ENCODE measurements at regions not wholly inside any gene's neighbourhood (a gene's known extent, or its start where the extent isn't known, plus 50 kb on each side); places are given as distances from the start of the nearest gene placed in this dataset.
"Not testable (repeated sequence)": the region's sequence is repeated elsewhere in the genome, so short reads cannot be mapped to it uniquely, and the experiment has no call there.

GRCh38 chr5:114822863-114823262 lies 346.8 kb downstream of the TRIM36 start:
- no peak for DNase-seq (ENCODE audit: low read depth)

GRCh38 chr5:114822436-114822835 lies 347.3 kb downstream of the TRIM36 start:
- DNase-seq (ENCODE audit: low read depth): no peak

- no peak for DNase-seq (ENCODE audit: low read depth)
Measured at GRCh38 chr5:114790403-114790792, 379.3 kb downstream of the TRIM36 start.

- DNase-seq (ENCODE audit: low read depth): peak; percentile 25
Measured at GRCh38 chr5:114789773-114790402, 379.8 kb downstream of the TRIM36 start.

- peak; percentile 21 for DNase-seq (ENCODE audit: low read depth)
Measured at GRCh38 chr5:114782869-114783268, 386.8 kb downstream of the TRIM36 start.

- no peak for DNase-seq (ENCODE audit: low read depth)
Measured at GRCh38 chr5:114782177-114782576, 387.5 kb downstream of the TRIM36 start.

- DNase-seq (ENCODE audit: low read depth): no peak
Measured at GRCh38 chr5:114780290-114780689, 389.4 kb downstream of the TRIM36 start.

GRCh38 chr5:114744406-114744805 lies 382.5 kb downstream of the KCNN2 start:
- DNase-seq (ENCODE audit: low read depth): peak; percentile 53

GRCh38 chr5:114734238-114734637 lies 372.4 kb downstream of the KCNN2 start:
- no peak for DNase-seq (ENCODE audit: low read depth)

- no peak for DNase-seq (ENCODE audit: low read depth)
Measured at GRCh38 chr5:114729986-114730385, 368.1 kb downstream of the KCNN2 start.

- no peak for DNase-seq (ENCODE audit: low read depth)
Measured at GRCh38 chr5:114727358-114727757, 365.5 kb downstream of the KCNN2 start.

GRCh38 chr5:114726131-114726530 lies 364.3 kb downstream of the KCNN2 start:
- DNase-seq (ENCODE audit: low read depth): no peak

GRCh38 chr5:114719268-114719667 lies 357.4 kb downstream of the KCNN2 start:
- no peak for DNase-seq (ENCODE audit: low read depth)

- DNase-seq (ENCODE audit: low read depth): no peak
Measured at GRCh38 chr5:114716955-114717354, 355.1 kb downstream of the KCNN2 start.

- DNase-seq (ENCODE audit: low read depth): not testable (repeated sequence)
Measured at GRCh38 chr5:114704225-114704893, 342.5 kb downstream of the KCNN2 start.

GRCh38 chr5:114702731-114703130 lies 340.9 kb downstream of the KCNN2 start:
- DNase-seq (ENCODE audit: low read depth): no peak

- DNase-seq (ENCODE audit: low read depth): no peak
Measured at GRCh38 chr5:114702136-114702535, 340.3 kb downstream of the KCNN2 start.

- no peak for DNase-seq (ENCODE audit: low read depth)
Measured at GRCh38 chr5:114700823-114701222, 339.0 kb downstream of the KCNN2 start.

- DNase-seq (ENCODE audit: low read depth): no peak
Measured at GRCh38 chr5:114695292-114695904, 333.5 kb downstream of the KCNN2 start.

- no peak for DNase-seq (ENCODE audit: low read depth)
Measured at GRCh38 chr5:114686356-114686755, 324.5 kb downstream of the KCNN2 start.

GRCh38 chr5:114678778-114679177 lies 316.9 kb downstream of the KCNN2 start:
- DNase-seq (ENCODE audit: low read depth): no peak

- DNase-seq (ENCODE audit: low read depth): no peak
Measured at GRCh38 chr5:114665551-114665950, 303.7 kb downstream of the KCNN2 start.

- no peak for DNase-seq (ENCODE audit: low read depth)
Measured at GRCh38 chr5:114660791-114661190, 298.9 kb downstream of the KCNN2 start.
